ENCODE measurements at regions not wholly inside any gene's neighbourhood (a gene's known extent, or its start where the extent isn't known, plus 50 kb on each side); places are given as distances from the start of the nearest gene placed in this dataset.

GRCh38 chr9:79116709-79117108, 455.1 kb upstream of the TLE4 start:
- H3K27ac ChIP-seq (ENCODE audit: low read depth, low read length) = no peak overlapping the region
- CTCF ChIA-PET = interaction anchor here (2.1 kb wide), 1 partner anchor 13 kb away, joined by 6 read pairs; no protein-coding TSS in a partner anchor
- POLR2A ChIA-PET = no interaction called here
- no peaks in the 10 kb centered on the region for H3K27me3 ChIP-seq (ENCODE audit: control insufficient read depth, insufficient read depth, low read length)
- TF ChIP-seq CTCF (IDR thresholded peaks at IDR 0.05; ENCODE audit: low read depth, low read length) = no peak
- no peak for DNase-seq (ENCODE audit: low read depth, low spot score)
- H3K9me3 ChIP-seq (ENCODE audit: control insufficient read depth, insufficient read depth, low read length) = no peaks in the 10 kb centered on the region
- no peak overlapping the region for H3K4me3 ChIP-seq (ENCODE audit: low read depth, low read length)

DNA sequence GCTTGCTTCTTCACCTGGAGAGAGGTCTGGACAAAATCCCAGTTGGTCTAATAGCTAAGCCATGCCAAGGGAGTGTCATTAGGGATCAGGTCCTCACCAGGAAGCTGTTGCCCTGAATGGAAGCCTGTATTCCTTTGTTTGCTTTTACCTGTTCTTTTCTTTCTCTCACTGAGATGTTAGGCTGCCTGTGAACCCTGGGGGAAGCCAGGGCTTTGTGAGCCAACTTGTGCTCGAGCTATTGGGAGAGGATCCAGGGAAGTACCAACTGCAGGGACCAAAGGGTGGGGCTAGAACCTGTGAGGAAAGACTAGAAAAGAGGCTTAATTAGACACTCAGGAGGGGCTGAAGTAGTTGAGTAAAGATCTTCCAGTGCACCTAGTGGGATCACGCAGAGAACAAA, 451.2 kb upstream of the TLE4 start:
- CTCF ChIA-PET = interaction anchor here (2.8 kb wide), 1 partner anchor 9 kb away, joined by 13 read pairs; no protein-coding TSS in a partner anchor
- POLR2A ChIA-PET = no interaction called here

DNA sequence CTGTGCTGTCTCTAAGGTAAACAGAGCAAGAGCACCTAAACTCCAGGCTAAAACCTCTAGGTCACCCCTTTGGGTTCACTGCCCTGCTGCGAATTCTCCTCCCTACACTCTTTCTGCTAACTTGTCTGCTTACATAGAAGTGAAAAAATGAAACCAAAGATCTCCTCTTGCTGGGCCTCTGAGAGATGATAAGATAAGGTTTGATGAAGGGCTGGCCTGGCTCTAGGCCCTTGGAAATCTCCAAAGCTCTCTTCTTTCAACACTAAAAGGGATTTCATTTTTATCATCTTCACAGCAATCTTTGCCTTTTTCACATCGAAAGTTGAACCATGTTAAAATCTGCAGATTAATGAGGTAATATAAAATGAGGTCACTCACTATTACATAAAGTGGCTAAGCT, 450.8 kb upstream of the TLE4 start:
- ChIA-PET POLR2A (no interaction called here), CTCF (interaction anchor here (2.8 kb wide), 1 partner anchor 9 kb away, joined by 13 read pairs; no protein-coding TSS in a partner anchor)
- Histone ChIP-seq H3K4me3 (ENCODE audit: low read depth, low read length) (no peak overlapping the region), H3K9me3 (ENCODE audit: control insufficient read depth, insufficient read depth, low read length) (no peaks in the 10 kb centered on the region), H3K27ac (ENCODE audit: low read depth, low read length) (no peak overlapping the region), H3K27me3 (ENCODE audit: control insufficient read depth, insufficient read depth, low read length) (no peaks in the 10 kb centered on the region)
- DNase-seq (ENCODE audit: low read depth, low spot score) = no peak
- no peak for TF ChIP-seq CTCF (IDR thresholded peaks at IDR 0.05; ENCODE audit: low read depth, low read length)

More for the DNA sequence above, 451.2 kb upstream of the TLE4 start:
- Histone ChIP-seq H3K27me3 (ENCODE audit: control insufficient read depth, insufficient read depth, low read length) (no peaks in the 10 kb centered on the region), H3K9me3 (ENCODE audit: control insufficient read depth, insufficient read depth, low read length) (no peaks in the 10 kb centered on the region), H3K27ac (ENCODE audit: low read depth, low read length) (no peak overlapping the region), H3K4me3 (ENCODE audit: low read depth, low read length) (no peak overlapping the region)
- TF ChIP-seq CTCF (IDR thresholded peaks at IDR 0.05; ENCODE audit: low read depth, low read length) = no peak
- no peak for DNase-seq (ENCODE audit: low read depth, low spot score)

DNA sequence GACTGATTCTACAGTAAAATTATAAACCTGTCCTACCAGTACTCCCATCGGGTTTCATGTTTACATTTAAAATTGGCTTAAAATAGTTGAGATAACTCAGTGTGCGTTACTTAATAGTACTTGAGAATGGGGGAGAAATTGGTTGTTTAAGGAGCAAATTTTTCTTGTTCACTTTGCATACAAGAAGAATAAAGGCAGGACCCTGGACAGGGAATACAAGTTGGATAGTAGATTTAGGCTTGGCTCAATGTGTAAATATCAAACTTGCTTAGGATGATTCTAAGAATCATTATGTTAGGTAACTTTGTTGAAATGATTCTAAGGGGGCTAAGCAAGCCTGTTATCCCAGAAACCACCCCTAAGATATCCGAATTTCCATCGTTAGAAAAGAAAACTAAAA, 448.4 kb upstream of the TLE4 start:
- POLR2A ChIA-PET = no interaction called here
- Histone ChIP-seq H3K9me3 (ENCODE audit: control insufficient read depth, insufficient read depth, low read length) (no peaks in the 10 kb centered on the region), H3K27ac (ENCODE audit: low read depth, low read length) (no peak overlapping the region), H3K4me3 (ENCODE audit: low read depth, low read length) (no peak overlapping the region), H3K27me3 (ENCODE audit: control insufficient read depth, insufficient read depth, low read length) (no peaks in the 10 kb centered on the region)
- DNase-seq (ENCODE audit: low read depth, low spot score) = no peak
- CTCF ChIA-PET = no interaction called here
- no peak for TF ChIP-seq CTCF (IDR thresholded peaks at IDR 0.05; ENCODE audit: low read depth, low read length)

- POLR2A ChIA-PET = no interaction called here
- CTCF ChIA-PET = interaction anchor here (0.5 to 3.3 kb wide), 4 partner anchors 306 to 689 kb away, joined by 3 to 17 read pairs (median 3); no protein-coding TSS in a partner anchor
- no peak for DNase-seq (ENCODE audit: low read depth, low spot score)
- no peaks in the 10 kb centered on the region for H3K9me3 ChIP-seq (ENCODE audit: control insufficient read depth, insufficient read depth, low read length)
- no peak overlapping the region for H3K4me3 ChIP-seq (ENCODE audit: low read depth, low read length)
- H3K27ac ChIP-seq (ENCODE audit: low read depth, low read length) = no peak overlapping the region
- H3K27me3 ChIP-seq (ENCODE audit: control insufficient read depth, insufficient read depth, low read length) = no peaks in the 10 kb centered on the region
- no peak for TF ChIP-seq CTCF (IDR thresholded peaks at IDR 0.05; ENCODE audit: low read depth, low read length)
Measured at GRCh38 chr9:79127661-79128060, 444.1 kb upstream of the TLE4 start.
